Neural progenitor cell (in vitro differentiated cells): ENCODE measurements at regions not wholly inside any gene's neighbourhood (a gene's known extent, or its start where the extent isn't known, plus 50 kb on each side); places are given as distances from the start of the nearest gene placed in this dataset.

ENCODE experiments used
- EZH2 ChIP-seq: fragments of 200-600 bp; sonication (generic); IDR thresholded peaks from 2 replicates; pipeline ENCODE4 v1.6.1; 2017; ENCODE audit warnings: antibody characterized with exemption, mild to moderate bottlenecking, moderate library complexity
- EZH2phosphoT487 ChIP-seq: fragments of 200-600 bp; sonication (generic); IDR thresholded peaks from 2 replicates; pipeline ENCODE4 v1.6.1; 2017; ENCODE audit warnings: antibody characterized with exemption
- TF ChIP-seq, protein P1 (sequence below): fragments of 200-600 bp; sonication (generic); IDR thresholded peaks from 2 replicates; pipeline ENCODE4 v1.5.1; 2017; ENCODE audit warnings: antibody characterized with exemption, mild to moderate bottlenecking

DNA sequence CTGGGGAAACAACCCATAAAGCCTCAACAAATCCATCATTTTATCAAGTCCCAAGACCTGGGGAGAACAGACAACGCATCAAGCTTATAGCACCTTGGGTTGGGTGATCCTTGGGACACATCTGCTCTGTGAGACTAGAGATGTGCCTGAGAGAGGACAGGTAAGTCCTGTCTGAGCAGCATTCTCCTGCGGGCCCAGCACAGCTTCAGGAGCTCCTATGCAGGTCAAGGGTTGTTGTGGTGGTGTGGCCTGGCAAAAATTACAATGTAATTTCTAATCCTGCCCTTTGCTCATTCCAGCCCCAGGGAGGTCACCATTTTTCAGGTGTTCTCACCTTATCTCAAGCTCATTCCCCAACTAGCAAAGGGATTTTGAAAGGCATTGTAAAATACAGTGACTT lies 608.1 kb upstream of the CAMK1G start:
- TF ChIP-seq, protein P1, sequence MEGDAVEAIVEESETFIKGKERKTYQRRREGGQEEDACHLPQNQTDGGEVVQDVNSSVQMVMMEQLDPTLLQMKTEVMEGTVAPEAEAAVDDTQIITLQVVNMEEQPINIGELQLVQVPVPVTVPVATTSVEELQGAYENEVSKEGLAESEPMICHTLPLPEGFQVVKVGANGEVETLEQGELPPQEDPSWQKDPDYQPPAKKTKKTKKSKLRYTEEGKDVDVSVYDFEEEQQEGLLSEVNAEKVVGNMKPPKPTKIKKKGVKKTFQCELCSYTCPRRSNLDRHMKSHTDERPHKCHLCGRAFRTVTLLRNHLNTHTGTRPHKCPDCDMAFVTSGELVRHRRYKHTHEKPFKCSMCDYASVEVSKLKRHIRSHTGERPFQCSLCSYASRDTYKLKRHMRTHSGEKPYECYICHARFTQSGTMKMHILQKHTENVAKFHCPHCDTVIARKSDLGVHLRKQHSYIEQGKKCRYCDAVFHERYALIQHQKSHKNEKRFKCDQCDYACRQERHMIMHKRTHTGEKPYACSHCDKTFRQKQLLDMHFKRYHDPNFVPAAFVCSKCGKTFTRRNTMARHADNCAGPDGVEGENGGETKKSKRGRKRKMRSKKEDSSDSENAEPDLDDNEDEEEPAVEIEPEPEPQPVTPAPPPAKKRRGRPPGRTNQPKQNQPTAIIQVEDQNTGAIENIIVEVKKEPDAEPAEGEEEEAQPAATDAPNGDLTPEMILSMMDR = no peak
- TF ChIP-seq EZH2 = no peak
- no peak for TF ChIP-seq EZH2phosphoT487
